Endothelial cell of umbilical vein (primary cell): ENCODE measurements at regions not wholly inside any gene's neighbourhood (a gene's known extent, or its start where the extent isn't known, plus 50 kb on each side); places are given as distances from the start of the nearest gene placed in this dataset.

ENCODE experiments used
- EZH2 ChIP-seq: IDR thresholded peaks from 2 replicates; pipeline ENCODE4 v1.6.1; 2012; ENCODE audit warnings: borderline replicate concordance, low read depth, mild to moderate bottlenecking, moderate library complexity, low read length, inconsistent platforms; ENCODE audit not compliant: severe bottlenecking
- FOS ChIP-seq: IDR thresholded peaks from 2 replicates; pipeline ENCODE4 v1.6.1; 2011; ENCODE audit warnings: mild to moderate bottlenecking, low read length, moderate library complexity, borderline replicate concordance; ENCODE audit not compliant: insufficient read depth
- JUN ChIP-seq: IDR thresholded peaks from 2 replicates; pipeline ENCODE4 v1.6.1; 2011; ENCODE audit warnings: borderline replicate concordance, low read depth; ENCODE audit not compliant: insufficient read length, insufficient read depth
- MYC ChIP-seq: IDR thresholded peaks from one replicate; pipeline ENCODE4 v1.6.1; 2011; ENCODE audit warnings: mild to moderate bottlenecking, low read depth, low read length
- POLR2A ChIP-seq: IDR thresholded peaks from 2 replicates; pipeline ENCODE4 v1.6.1; 2012; ENCODE audit warnings: low read depth, mild to moderate bottlenecking, control low read depth, low read length
- POLR2AphosphoS5 ChIP-seq: IDR thresholded peaks from 2 replicates; pipeline ENCODE4 v1.6.1; 2012; ENCODE audit warnings: low read depth, mild to moderate bottlenecking, control low read depth, low read length, moderate library complexity; ENCODE audit not compliant: insufficient read depth
- TF ChIP-seq, protein P1 (sequence below), 2 donors: IDR thresholded peaks; 1 replicate in 1 of 2; 2 replicates in 1 of 2; pipeline ENCODE4 v1.5.1; 2011; ENCODE audit warnings: low read length in 2 of 2, mild to moderate bottlenecking in 2 of 2, moderate library complexity in 2 of 2, control low read depth in 1 of 2, inconsistent platforms in 1 of 2, low read depth in 1 of 2; ENCODE audit not compliant: insufficient read depth in 1 of 2; ENCODE audit errors: extremely low read depth in 1 of 2
- TF ChIP-seq, protein P2 (sequence below): IDR thresholded peaks from 2 replicates; pipeline ENCODE4 v1.6.1; 2011; ENCODE audit not compliant: insufficient read depth, insufficient read length

- TF ChIP-seq, protein P1, sequence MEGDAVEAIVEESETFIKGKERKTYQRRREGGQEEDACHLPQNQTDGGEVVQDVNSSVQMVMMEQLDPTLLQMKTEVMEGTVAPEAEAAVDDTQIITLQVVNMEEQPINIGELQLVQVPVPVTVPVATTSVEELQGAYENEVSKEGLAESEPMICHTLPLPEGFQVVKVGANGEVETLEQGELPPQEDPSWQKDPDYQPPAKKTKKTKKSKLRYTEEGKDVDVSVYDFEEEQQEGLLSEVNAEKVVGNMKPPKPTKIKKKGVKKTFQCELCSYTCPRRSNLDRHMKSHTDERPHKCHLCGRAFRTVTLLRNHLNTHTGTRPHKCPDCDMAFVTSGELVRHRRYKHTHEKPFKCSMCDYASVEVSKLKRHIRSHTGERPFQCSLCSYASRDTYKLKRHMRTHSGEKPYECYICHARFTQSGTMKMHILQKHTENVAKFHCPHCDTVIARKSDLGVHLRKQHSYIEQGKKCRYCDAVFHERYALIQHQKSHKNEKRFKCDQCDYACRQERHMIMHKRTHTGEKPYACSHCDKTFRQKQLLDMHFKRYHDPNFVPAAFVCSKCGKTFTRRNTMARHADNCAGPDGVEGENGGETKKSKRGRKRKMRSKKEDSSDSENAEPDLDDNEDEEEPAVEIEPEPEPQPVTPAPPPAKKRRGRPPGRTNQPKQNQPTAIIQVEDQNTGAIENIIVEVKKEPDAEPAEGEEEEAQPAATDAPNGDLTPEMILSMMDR (IDR thresholded peaks at IDR 0.05; ENCODE audit: extremely low read depth in 1 of 2, insufficient read depth in 1 of 2, low read depth in 1 of 2, low read length in 2 of 2), result no peak
- no peak for TF ChIP-seq MYC
- TF ChIP-seq FOS, result no peak
- no peak for TF ChIP-seq POLR2A
- peak; percentile 36 for TF ChIP-seq JUN
- no peak for TF ChIP-seq POLR2AphosphoS5
- TF ChIP-seq, protein P2, sequence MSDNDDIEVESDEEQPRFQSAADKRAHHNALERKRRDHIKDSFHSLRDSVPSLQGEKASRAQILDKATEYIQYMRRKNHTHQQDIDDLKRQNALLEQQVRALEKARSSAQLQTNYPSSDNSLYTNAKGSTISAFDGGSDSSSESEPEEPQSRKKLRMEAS, result no peak
- TF ChIP-seq EZH2, result no peak
Observed at GRCh38 chr18:67072791-67073190, 443.7 kb downstream of the DSEL start.
